GM18502 (cell line): ENCODE measurements at regions not wholly inside any gene's neighbourhood (a gene's known extent, or its start where the extent isn't known, plus 50 kb on each side); places are given as distances from the start of the nearest gene placed in this dataset.

Source experiments
- ATAC-seq: cut with Tn5 transposase; IDR thresholded peaks from one replicate; pipeline ENCODE4 v1.9.1; 2021; ENCODE audit warnings: mild to moderate bottlenecking; ENCODE audit not compliant: unreplicated experiment, poor library complexity

DNA sequence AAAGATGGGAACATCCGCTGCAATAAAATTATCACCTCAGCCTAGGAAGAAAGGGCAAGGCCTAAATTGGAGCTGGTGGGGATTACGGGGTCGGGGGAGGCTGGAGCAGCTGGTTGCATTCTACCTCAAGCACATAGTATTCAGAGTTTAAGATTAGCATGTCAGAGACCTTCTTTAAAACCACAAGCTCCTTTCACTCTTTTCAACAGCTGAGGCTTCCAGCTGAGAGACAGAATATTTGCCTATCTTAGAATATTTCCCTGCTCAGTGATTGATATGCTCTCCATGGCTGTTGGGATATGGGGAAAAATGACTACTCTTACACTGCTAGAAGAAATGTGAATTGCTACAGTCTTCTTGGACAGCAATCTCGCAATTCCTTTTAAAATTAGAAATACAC is 248.6 kb downstream of the TBX15 start:
- no peak for ATAC-seq

DNA sequence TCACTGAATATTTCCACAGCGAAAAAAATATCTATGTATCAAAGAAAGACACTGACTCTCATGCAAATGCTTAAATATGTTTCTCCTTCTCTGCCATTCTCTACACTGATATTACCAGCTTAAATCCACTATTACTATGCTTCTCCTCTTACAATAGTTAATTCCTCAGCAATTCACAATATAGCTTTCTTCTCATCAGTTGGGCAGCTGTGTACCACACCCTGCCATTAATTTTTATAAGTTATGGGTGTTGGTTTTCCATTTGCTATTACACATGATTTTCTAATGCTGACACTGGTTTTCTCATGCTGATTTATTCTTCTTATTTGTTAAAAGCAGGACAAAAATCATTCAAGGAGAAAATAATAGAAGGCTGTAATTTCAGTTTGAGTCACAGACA is 251.8 kb downstream of the TBX15 start:
- ATAC-seq = no peak

DNA sequence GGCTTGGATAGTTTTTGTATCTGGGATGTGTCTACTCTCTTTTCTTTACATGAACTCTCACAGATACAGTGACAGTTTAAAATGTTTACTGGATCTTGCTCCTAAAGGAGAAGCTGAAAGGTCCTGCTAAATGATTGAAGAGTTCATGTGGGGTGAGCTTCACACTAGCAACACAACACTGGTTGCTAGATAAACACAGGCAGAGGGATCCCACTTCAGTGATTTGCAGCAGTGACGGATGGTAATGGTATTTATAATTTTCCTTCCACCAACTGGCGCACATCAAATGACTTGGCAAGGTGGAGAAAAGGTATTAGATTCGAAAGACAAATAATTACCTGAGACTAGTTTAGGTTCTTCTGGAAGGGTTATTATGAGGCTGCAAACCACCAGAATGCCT is 270.2 kb downstream of the TBX15 start:
- no peak for ATAC-seq

DNA sequence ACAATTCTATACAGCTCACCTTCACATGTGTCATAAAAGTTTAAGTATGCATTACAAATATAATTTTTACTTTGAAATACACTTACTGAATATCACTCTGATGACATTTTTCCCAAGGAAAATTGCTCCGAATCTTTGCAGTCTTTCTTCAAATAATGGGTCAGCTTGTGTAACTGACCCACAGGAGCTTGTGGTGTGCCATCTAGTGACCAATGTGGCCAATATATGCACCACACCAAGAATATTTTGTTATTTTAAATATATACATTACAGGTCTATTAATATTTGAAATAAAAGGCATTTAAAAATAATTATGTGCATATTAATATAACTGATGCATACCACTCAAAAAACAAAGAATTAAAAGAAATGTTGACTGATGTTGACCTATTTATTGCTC is 271.4 kb downstream of the TBX15 start:
- ATAC-seq = no peak

DNA sequence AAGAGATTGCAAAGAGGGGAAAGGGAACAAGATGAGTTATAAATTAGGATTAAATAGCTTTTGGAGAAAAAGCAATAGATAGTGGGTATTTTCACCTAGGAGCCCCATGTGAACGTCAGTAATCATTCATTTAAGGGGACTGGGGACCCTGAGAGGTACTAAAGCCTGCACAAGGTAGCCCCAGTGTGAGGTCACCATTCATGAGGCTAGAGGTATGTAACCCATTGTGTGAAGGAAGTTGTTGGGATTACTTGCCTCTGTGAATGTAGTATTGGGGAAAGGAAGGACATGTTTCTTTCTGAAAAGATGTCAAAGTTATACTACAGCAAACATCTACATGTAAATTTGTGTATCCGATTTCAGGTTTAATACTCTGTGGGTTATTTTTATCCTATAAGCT is 276.8 kb downstream of the TBX15 start:
- ATAC-seq = no peak

DNA sequence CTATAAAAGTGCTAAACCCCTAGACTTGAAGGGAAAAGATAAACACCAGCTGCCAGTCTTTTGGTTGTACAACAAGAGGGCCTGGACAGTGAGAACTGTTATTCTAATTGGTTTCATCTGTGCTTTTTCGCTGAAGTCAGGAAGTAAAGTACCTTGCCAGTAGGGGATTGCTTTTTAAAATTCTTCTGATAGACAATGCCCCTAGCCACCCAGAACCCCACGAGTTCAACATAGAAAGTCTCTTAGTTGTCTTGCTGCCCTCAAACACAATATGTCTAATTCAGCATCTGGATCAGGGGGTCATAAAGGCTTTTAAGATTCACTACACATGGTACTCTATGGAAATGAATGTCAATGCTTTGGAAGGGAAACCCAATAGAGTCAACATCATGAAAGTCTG is 289.2 kb downstream of the TBX15 start:
- no peak for ATAC-seq

DNA sequence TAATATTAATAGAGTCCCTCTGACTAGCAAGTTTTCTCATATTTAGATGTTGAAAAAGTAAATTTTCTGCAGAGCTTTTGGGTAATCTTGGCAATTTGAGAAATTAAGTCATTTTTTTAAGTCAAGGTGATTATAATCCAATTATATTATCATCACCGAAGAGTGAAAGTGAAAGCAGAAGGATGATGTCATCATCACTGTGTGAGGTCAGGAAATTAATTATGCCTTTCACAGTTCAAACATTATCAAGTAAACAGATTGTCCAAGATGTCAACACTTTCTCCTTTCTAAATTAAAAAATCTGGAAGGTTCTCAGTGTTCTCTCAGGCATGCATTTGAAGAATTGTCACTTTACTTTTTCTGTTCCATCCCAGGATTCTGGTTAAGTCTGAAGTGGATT is 296.0 kb downstream of the TBX15 start:
- ATAC-seq = no peak

DNA sequence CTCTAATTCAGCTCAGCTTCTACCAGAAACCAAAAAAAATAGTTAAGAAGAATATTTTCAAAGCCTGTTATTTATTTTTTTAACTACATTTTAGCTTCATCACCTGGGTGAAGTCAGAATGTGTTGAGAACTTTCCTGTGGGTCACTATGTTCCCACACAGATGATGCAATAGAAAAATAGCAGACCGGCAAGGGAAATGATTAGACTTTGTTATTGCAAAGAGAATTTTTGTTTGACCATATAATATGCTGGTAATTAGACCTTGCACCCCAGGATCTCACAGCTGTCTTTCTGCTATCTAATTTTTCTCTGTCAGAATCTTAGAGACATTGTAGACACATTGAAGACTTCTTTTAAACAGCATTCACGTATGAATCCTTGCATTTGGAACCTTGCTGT is 299.3 kb downstream of the TBX15 start:
- no peak for ATAC-seq

DNA sequence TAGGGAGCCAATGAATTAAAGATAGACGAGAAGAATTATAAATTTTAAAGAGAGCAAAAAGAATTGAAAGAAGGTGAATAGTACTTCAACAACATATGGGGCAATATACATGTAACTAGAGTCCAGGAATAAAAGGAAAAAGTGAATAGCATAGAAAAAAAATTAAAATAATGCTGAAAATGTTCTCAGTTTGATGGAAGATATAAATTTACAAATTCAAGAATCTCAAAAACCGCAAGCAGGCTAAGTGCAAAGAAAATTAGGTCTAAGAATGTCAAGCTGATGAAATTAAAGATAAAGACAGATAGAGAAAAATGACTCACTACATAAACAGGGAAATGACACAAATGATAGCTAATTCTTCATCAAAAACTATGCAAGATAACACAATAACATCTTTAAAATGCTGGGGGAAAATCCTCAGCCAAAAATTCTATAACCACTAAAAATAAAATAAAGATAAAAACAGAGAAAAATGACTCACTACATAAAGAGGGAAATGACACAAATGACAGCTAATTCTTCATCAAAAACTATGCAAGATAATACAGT is 326.3 kb downstream of the TBX15 start:
- ATAC-seq = no peak

DNA sequence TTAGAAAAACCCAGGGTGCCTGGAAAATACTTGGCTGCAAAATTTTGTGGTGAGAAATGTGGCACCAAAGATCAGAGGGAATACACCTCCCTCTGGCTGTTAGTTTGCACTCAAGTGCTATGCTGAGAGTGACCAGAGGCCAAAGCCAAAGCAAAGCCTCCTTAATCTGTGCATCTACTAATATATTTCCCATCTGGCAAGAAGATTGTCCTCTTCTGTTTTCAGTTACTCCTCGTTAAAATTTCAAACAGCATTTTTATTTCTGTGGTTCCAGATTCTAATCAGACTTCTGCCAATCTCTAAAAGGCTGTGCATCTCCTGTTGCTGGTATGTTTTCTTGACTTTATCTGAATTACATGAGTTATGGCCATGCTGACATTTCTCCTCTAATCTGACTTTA is 327.4 kb downstream of the TBX15 start:
- no peak for ATAC-seq

DNA sequence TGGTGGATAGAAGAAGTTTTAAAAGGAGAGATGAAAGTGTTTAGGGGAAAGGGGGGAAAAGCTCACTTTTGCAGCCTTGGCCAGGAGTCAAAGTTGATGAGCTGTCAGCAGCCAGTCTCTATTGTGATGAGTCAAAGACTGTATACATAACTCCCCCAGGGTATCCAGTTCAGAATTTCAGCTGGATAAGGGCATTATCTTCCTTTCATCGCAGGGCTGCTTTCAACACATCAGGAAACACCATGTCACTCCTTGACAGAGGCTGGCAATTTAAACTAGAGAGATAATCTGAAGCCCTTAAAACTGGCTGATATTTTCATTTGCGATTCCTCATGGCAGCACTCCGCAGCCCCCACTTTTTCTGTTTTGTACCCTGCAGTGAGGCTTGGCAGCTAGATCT is 328.5 kb downstream of the TBX15 start:
- no peak for ATAC-seq

DNA sequence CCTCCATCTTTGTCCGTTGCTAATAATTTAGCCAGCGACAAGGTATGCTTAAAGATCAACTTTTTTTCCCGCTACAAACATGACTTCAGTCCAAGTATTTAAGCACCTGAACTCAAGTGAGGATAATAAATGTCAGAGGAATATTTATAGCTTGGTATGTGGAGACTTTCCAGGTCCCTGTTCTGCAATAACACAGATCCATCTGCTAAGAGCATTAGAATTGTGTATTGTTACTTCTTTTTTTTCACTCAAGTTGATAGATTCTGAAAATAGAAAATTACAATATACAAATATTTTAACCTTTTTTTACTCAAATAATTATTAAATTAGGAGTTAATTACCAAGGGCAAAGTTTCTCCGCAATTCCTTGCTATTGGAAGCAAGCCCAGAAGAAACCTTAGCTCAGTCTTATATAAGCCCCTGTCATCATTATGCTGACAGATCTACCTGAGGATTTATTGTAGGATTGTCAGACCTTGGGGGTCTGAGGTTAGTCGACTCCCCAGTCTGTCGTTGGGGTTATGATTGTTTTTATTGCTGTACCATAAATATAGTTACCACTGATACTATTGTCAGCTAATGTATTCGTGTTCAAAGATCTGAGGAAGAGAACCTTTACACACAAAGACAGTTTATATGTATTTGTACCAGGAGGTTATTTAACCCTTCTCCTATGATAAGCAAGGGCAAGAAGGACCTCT is 337.9 kb downstream of the TBX15 start:
- ATAC-seq = no peak

DNA sequence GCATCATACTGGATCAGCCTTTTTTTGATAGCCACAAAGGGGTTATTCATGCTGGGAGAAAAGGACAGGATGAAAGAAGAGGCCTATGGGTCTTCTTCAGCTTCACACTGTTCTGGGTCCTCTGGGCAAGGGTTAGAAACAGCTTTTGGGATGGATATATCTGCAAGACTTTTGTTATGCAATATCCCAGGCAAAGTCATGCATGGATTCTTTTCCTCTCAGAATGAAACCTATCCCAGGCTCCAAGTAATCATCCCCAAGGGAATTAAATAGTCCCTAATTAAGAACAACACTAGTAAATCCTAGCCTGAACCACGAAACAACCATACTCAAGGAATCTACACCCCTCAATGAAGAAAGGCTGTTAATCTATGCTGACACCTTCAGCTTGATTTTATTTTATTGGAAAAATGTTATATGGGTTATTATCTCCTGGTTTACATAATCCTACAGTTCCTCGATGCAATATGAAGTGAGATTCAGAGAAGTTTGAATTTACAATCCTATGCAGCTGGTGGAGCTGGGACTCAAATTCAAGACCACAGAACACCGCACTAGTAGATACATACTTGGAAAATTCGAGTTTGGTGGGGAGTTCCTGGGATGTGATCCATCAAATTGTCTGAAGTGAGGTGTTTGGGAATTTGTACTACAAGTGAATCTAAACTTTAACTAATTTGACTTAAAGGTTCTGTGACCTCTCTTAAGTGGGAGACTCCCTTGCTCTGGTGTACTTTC is 338.6 kb downstream of the TBX15 start:
- no peak for ATAC-seq

DNA sequence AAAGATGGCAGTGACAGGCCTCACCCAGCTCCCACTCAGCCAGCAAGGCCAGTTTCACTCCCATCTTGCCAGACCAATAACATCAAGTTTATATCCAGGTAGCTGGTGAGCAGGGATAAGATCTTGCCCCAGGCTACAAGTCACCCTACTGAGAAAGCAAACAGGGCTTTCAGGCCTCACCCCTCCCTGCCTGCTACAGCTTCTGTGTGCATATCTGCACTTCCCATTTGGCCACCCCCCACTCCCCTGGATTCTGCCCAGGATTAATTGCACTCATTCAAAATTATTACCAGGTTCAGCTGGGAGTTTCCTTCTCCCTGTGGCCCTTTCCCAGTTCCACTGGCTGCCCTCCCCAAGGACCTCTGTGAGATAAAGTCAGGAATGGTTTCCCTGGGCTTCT is 352.1 kb downstream of the TBX15 start:
- no peak for ATAC-seq

DNA sequence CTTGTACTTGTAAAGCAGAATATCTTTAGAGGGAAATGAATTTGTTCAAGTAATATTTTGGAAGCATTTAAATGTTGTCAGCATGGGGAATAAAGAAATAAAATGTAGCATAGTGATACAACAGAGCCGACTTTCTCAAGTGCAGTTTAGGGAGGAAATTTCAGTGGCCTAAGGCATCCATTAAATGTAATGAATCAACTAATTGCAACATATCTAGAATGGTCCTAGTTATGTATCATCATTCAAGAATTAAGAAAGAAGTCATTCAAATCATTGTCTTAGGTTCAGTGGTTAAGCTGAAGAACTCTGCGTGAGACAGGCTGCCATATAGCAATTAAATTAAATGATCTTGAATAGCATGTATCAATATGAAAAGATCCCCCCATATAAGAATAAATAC is 360.7 kb downstream of the TBX15 start:
- no peak for ATAC-seq

DNA sequence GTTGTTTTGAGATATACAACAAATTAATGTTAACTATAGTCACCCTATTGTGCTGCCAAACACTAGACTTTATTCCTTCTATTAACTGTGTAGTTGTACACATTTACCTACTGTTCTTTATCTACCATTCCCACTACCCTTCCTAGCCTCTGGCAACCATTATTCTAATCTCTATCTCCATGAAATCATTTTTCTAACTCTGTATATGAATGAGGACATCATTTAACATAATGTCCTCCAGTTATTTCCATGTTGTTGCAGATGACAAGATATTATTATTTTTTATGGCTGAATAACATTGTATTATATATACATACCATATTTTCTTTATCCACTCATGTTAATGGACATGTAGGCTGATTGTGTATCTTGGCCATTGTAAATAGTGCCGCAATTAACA is 366.3 kb downstream of the TBX15 start:
- no peak for ATAC-seq

DNA sequence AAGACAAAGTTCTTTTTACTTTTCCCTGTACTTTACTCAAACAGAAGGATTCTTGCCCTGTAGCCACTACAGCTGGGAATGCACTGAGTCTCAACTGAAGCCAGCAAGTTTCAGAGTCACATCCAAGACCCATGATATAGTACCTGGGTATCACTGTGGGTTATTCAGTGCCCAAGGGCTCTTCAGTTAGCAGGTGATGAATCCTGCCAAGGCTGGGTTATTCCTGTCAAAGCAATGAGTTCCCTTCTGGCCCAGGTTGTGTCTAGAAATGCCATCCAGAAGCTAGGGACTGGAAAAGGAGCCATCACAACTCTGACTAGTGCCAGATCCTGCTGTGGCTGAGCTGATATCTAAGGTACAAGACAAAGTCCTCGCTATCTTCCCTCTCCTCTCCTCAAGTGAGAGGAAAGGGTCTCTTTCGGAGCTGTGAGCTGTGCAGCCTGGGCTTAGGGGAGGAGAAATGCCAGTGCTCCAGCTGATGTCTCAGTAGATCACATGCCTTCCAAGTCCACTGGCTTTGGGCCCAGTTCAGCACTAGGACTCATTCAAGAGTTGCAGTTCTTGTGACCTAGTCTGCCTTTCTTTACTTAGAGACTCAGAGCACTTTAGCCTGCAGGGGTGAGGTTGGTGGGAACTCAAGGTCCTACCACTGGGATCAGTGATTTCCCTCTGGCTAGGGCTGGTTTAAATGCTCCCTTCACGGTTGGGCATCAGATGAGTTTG is 369.4 kb downstream of the TBX15 start:
- ATAC-seq = no peak

DNA sequence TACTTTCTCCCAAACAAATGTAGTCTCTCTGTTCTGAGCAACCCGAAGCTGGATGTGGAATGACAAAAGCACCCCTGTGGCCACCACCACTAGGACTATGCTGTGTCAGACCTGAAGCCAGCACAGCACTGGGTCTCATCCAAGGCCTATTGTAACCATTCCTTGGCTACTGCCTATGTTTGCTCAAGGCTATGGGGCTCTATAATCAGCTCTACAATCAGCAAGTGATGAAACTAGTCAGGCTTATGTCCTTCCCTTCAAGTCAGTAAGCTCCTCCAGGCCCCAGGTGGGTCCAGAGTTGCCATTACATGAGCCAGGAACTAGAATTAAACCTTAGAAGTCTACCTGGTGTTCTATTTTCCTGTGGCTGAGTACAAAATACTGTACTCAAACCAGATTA is 370.2 kb downstream of the TBX15 start:
- ATAC-seq = no peak

DNA sequence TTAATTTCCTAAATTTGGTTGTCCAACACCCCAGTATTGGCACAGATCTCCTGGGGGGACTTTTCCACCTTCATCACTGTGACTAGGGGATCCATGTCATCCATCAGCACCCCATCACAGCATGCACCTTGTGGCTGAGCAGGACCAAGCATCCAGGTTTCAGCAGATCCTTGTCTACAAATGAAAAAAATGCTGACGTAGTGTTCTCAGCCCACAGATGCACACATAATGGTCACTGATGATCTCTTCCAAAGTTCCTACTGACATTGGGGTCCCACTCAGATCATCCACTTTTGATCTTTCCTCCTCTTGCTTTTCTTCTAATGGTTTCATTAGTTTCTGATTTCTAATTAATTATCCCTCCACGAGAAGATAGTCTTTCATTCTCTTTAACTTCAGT is 373.1 kb downstream of the TBX15 start:
- ATAC-seq = no peak

DNA sequence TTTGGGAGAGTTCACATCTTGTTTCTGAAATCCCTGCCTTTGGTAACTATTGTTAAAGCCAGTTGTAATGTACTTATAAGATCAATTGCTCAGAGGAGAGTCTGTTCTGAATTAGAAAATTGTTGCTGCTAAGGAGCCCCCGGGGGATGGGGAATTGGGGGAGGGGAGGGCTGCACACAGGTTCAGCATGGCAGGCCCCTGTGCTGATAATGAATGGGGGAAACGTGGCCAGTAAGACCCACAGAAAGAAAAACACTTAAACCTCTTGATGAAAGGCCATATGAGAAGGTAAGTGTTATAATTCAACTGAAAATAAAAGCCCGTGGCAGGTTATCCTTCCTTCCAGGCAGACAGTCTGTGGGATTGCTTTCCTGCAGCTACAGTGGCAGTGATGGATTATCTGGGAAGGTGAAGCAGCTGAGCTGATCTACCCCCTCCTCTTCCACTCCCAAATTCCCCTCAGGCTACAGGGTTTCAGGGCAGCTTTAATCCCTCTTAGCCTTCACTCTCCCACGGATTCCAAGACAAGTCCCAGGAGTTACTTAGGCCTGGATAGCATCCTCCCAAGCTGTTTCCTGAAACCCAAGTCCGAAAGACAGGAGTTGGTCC is 398.8 kb downstream of the TBX15 start:
- ATAC-seq = no peak

DNA sequence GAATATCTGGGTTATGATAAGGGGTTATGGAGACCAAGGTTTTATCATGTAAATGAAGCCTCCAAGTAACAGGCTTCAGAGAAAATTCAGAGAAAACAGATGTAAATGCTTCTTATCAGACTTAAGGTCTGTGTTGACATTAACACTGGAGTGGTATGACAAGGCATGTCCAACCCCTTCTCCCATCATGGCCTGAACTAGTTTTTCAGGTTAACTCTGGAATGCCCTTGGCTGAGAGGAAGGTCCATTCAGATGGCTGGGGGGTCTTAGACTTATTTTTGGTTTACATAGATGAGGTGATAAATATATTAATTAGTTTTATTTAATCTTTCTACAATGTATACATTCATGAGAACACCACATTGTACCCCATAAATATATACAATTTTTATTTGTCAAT is 399.6 kb downstream of the TBX15 start:
- no peak for ATAC-seq
